GM21576 (cell line): ENCODE measurements at regions not wholly inside any gene's neighbourhood (a gene's known extent, or its start where the extent isn't known, plus 50 kb on each side); places are given as distances from the start of the nearest gene placed in this dataset.
"Not testable (repeated sequence)": the region's sequence is repeated elsewhere in the genome, so short reads cannot be mapped to it uniquely, and the experiment has no call there.

ENCODE experiments used
- ATAC-seq: cut with Tn5 transposase; IDR thresholded peaks from one replicate; pipeline ENCODE4 v1.9.1; 2021; ENCODE audit warnings: mild to moderate bottlenecking, moderate library complexity; ENCODE audit not compliant: unreplicated experiment

GRCh38 chr3:71927505-71928066 lies 142.6 kb upstream of the PROK2 start:
- ATAC-seq = no peak

DNA sequence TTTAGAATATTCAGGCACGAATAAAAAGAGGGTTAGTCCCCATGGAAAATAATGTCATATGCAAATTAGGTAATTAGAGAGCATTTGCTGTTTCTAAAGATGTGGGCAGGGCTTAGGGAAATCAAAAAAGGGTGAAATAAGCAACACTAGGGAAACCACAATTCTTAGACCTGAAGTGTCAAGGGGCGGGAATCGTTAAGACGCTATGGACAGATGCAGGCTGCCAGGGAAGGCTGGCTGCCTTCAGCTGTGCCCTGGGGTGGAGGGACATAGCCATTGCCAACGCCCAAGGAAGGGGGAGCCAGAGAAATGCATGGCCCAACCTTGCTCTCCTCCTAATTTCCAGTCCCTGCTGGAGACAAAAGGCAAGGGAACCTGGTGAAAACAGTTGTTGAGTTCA lies 141.7 kb upstream of the PROK2 start:
- no peak for ATAC-seq

DNA sequence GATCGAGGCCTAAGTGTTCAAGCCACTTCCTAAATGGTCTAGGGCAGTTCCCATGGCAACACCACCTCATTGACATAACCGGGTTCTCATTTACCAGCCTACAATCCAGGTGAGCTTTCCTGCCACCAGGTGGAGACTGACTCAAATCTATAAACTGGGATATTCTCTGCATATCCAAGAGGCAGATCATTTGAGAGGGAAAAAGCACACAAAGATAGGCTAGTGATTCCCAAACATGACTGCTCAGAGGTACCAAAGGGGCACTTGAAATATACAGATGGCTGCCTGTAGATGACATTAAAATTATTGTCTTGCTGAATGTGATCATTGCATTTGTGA lies 141.3 kb upstream of the PROK2 start:
- ATAC-seq = no peak

DNA sequence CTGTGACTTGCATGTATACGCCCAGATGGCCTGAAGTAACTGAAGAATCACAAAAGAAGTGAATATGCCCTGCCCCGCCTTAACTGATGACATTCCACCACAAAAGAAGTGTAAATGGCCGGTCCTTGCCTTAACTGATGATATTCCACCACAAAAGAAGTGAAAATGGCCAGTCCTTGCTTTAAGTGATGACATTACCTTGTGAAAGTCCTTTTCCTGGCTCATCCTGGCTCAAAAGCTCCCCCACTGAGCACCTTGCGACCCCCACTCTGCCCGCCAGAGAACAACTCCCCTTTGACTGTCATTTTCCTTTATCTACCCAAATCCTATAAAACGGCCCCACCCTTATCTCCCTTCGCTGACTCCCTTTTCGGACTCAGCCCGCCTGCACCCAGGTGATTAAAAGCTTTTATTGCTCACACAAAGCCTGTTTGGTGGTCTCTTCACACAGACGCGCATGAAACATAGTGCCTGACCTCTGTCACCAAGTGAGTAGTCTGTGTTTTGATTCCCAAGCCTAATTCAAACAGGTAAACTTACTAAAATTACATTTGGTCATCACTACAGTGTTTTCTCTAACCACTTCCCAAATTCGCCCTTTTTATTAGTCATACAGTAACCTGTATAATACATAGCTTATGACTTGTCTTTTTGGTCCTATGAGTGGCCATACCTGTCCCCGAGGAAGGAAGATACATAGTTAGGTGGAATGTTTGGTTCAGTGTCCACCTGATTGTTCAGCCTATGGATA lies 140.7 kb upstream of the PROK2 start:
- not testable (repeated sequence) for ATAC-seq

- ATAC-seq = no peak
Measured at GRCh38 chr3:71924721-71925120, 139.8 kb upstream of the PROK2 start.

DNA sequence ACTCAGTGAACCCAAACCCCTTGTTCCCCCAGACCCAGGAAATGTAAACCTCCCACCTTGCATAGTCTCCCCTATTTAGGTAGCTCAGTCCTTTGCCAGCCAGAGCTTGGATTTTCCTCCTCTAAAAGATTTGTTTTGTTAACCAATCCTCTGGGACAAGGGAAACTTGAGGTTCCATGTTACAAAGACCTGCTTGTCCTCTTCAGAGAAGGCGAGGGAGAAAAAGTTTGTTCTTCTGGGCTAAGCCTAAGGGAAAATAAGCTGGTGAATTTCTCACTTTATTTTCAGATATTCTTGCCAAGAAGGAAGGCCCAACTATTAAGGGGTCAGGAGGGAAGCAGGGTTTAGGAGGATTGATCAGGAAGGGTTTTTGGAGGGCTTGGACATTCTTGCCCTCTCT lies 136.1 kb upstream of the PROK2 start:
- ATAC-seq = no peak

DNA sequence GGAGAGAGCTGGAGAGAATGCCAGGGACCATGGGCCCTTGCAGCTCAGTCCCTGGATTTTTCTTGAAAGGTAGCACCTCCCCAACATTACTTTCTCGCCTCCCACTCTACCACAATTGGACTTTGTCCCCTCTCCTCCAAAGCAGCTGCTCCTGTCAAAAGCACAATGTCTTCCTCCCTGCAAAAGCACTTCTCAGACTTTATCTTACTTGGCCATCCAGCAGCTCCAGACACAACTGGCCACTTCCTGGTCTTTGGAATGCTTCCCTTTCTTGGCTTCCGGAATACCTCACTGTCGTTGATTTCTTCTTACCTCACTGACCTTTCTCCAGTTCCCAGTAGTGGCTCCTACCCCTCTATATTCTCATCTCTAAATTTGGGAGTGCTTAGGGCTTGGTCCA lies 134.6 kb upstream of the PROK2 start:
- no peak for ATAC-seq

GRCh38 chr3:71917545-71917944 lies 132.6 kb upstream of the PROK2 start:
- no peak for ATAC-seq

- no peak for ATAC-seq
Measured at GRCh38 chr3:71916747-71917369, 131.9 kb upstream of the PROK2 start.

GRCh38 chr3:71912839-71913495 lies 128.0 kb upstream of the PROK2 start:
- no peak for ATAC-seq

DNA sequence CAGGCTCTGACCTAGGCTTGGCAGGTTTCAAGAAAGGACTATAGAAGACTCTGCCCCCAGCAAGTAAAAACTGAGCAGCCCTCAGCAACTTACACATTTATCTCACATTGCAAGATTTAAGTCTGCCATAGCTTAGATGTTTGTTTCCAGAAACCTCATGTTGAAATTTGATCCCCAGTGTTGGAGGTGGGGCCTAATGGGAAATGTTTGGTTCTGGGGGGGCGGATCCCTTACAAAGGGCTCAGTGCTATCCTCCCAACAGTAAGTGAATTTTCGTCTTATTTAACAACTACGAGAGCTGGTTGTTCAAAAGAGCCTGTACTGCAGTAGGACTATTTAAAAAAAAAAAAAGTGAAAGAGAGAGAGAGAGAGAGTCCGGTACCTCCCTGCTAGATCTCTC lies 125.2 kb upstream of the PROK2 start:
- ATAC-seq = no peak

GRCh38 chr3:71907996-71908395 lies 123.0 kb upstream of the PROK2 start:
- no peak for ATAC-seq

DNA sequence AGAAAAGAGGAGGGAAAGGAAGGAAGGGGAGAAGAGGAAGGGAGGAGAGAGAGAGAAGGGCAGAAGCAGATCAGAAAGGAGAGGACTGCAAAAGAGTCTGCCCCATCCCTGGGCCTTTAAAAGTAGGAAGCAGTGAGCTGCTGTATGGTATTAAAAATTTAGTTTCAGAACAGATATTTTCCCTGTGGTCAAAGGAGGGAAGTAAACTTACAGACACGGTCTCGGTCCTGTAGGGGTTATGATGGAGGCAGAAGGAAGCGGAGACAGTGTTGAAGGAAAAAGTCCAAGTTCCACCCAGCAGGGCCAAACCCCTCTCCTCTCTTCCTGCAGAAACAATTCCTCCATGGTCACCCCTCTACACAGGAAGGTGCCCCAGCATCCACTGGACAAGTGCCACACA lies 122.0 kb upstream of the PROK2 start:
- no peak for ATAC-seq

GRCh38 chr3:71905426-71905825 lies 120.5 kb upstream of the PROK2 start:
- ATAC-seq = peak; percentile 80

- ATAC-seq = no peak
Measured at GRCh38 chr3:71903936-71904335, 119.0 kb upstream of the PROK2 start.

DNA sequence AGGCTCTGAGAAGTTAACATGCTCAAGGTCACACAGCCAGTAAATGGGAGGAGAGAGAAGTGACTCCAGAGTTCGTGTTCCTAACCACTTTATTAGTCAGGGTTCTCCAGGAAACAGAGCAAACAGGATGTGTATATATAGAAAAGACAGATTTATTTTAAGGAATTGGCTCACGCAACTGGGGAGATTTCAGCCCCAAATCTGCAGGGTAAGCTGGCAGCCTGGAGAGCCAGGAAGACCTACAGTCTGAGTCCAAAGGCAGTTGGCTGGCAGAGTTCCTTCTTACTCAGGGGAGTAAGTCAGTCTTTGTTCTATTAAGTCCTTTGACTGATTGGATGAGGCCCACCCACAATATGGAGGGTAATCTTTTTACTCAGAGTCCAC lies 118.2 kb upstream of the PROK2 start:
- no peak for ATAC-seq

GRCh38 chr3:71902258-71903111 lies 117.5 kb upstream of the PROK2 start:
- ATAC-seq = no peak

DNA sequence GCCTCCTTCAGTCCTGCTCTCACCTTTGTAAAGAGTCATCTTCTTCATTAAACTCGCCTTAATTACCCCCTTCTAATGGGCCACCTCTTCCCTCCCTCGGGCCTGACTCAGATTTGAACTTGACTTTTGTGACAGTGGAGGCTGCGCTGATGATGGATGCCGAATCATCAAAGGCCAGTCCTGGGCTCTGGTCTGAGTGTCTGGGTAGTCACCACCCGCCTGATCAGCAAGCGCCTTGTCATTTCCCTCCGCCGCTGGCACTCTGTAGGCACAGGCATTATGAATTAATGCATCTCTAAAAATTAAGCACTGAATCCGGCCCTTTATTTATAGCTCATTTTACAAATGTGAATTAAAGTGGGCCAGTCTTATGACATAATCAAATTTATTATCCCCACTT lies 116.7 kb upstream of the PROK2 start:
- ATAC-seq = no peak

DNA sequence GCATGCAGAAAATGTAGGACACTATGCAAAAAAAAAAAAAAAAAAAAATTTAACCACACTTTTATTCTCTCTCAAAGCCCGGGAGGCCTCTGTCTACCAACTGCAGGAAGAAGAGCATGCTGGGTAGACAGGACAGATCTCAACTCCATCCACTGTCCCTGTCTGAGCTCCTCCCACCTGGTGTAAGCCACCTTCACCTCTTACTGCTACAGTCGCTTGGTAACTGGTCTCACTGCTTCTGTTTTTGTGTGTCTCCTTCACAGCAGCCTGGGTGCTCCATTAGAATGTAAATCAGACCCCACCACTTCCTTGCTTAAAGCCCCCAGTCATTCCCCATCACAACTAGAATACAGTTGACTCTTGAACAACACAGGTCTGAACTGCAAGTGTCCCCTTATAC lies 115.1 kb upstream of the PROK2 start:
- ATAC-seq = no peak

- no peak for ATAC-seq
Measured at GRCh38 chr3:71896751-71897150, 111.8 kb upstream of the PROK2 start.
